Stimulated activated CD8-positive, alpha-beta memory T cell treated with anti-CD3 and anti-CD28 coated beads, Interleukin-12 subunit alpha, Interleukin-12 subunit beta, amount 100 ng/mL, for 1 hour (primary cell): ENCODE measurements at regions not wholly inside any gene's neighbourhood (a gene's known extent, or its start where the extent isn't known, plus 50 kb on each side); places are given as distances from the start of the nearest gene placed in this dataset.

Experiments
- DNase-seq: peaks from one replicate; pipeline ENCODE4 v3.0.0-alpha.2; 2020; ENCODE audit warnings: low read depth

GRCh38 chr1:30268923-30269666, 454.3 kb downstream of the MATN1 start:
- no peak for DNase-seq

GRCh38 chr1:30267856-30268255, 455.5 kb downstream of the MATN1 start:
- DNase-seq, result no peak

- DNase-seq, result no peak
Observed at GRCh38 chr1:30267046-30267445, 456.3 kb downstream of the MATN1 start.

GRCh38 chr1:30265127-30266070, 458.0 kb downstream of the MATN1 start:
- DNase-seq, result no peak

- DNase-seq, result no peak
Observed at GRCh38 chr1:30264672-30265025, 458.7 kb downstream of the MATN1 start.

- DNase-seq, result no peak
Observed at GRCh38 chr1:30263888-30264671, 459.3 kb downstream of the MATN1 start.

- no peak for DNase-seq
Observed at GRCh38 chr1:30263405-30263804, 460.0 kb downstream of the MATN1 start.

- DNase-seq, result no peak
Observed at GRCh38 chr1:30262158-30262557, 461.2 kb downstream of the MATN1 start.

GRCh38 chr1:30260318-30260717, 463.1 kb downstream of the MATN1 start:
- DNase-seq, result no peak

- DNase-seq, result no peak
Observed at GRCh38 chr1:30259631-30260030, 463.8 kb downstream of the MATN1 start.

GRCh38 chr1:30258876-30259275, 464.5 kb downstream of the MATN1 start:
- DNase-seq, result no peak

- no peak for DNase-seq
Observed at GRCh38 chr1:30258471-30258870, 464.9 kb downstream of the MATN1 start.

- no peak for DNase-seq
Observed at GRCh38 chr1:30257742-30258380, 465.5 kb downstream of the MATN1 start.

- DNase-seq, result no peak
Observed at GRCh38 chr1:30257322-30257721, 466.1 kb downstream of the MATN1 start.

GRCh38 chr1:30256911-30257310, 466.5 kb downstream of the MATN1 start:
- no peak for DNase-seq

GRCh38 chr1:30255111-30255724, 468.2 kb downstream of the MATN1 start:
- no peak for DNase-seq

GRCh38 chr1:30253807-30254440, 469.5 kb downstream of the MATN1 start:
- DNase-seq, result no peak

- DNase-seq, result no peak
Observed at GRCh38 chr1:30253361-30253760, 470.0 kb downstream of the MATN1 start.

- no peak for DNase-seq
Observed at GRCh38 chr1:30250984-30251850, 472.2 kb downstream of the MATN1 start.
